NCI-H345 treated with DMSO at 0.1 percent for 48 hours (cell line): ENCODE measurements at regions not wholly inside any gene's neighbourhood (a gene's known extent, or its start where the extent isn't known, plus 50 kb on each side); places are given as distances from the start of the nearest gene placed in this dataset.

ENCODE experiments used
- DNase-seq: peaks from one replicate; lab custom pipeline; 2025; ENCODE audit not compliant: unreplicated experiment; lab: John Stamatoyannopoulos, UW

GRCh38 chr6:99079058-99079457 lies 131.3 kb upstream of the FBXL4 start:
- no peak for DNase-seq

- no peak for DNase-seq
These were observed 125.5 kb upstream of the FBXL4 start for GRCh38 chr6:99073223-99073622.

- DNase-seq, result no peak
These were observed 118.3 kb upstream of the FBXL4 start for GRCh38 chr6:99066044-99066443.

- DNase-seq, result no peak
These were observed 117.1 kb upstream of the FBXL4 start for GRCh38 chr6:99064834-99065233.

GRCh38 chr6:99036672-99037071 lies 88.9 kb upstream of the FBXL4 start:
- no peak for DNase-seq

GRCh38 chr6:99032396-99032795 lies 84.7 kb upstream of the FBXL4 start:
- DNase-seq, result no peak

GRCh38 chr6:99031957-99032356 lies 84.2 kb upstream of the FBXL4 start:
- DNase-seq, result no peak

- no peak for DNase-seq
These were observed 83.2 kb upstream of the FBXL4 start for GRCh38 chr6:99030915-99031314.

- no peak for DNase-seq
These were observed 78.4 kb upstream of the FBXL4 start for GRCh38 chr6:99026135-99026534.

GRCh38 chr6:99024089-99024488 lies 76.3 kb upstream of the FBXL4 start:
- no peak for DNase-seq

- no peak for DNase-seq
These were observed 74.4 kb upstream of the FBXL4 start for GRCh38 chr6:99022039-99022609.

GRCh38 chr6:99019381-99019780 lies 71.6 kb upstream of the FBXL4 start:
- no peak for DNase-seq

- no peak for DNase-seq
These were observed 69.4 kb upstream of the FBXL4 start for GRCh38 chr6:99017150-99017549.

- DNase-seq, result no peak
These were observed 68.6 kb upstream of the FBXL4 start for GRCh38 chr6:99016355-99016754.

GRCh38 chr6:99014061-99014460 lies 66.3 kb upstream of the FBXL4 start:
- no peak for DNase-seq

GRCh38 chr6:99013661-99014060 lies 65.9 kb upstream of the FBXL4 start:
- DNase-seq, result no peak

GRCh38 chr6:99013145-99013544 lies 65.4 kb upstream of the FBXL4 start:
- DNase-seq, result no peak

GRCh38 chr6:99011151-99011550 lies 63.4 kb upstream of the FBXL4 start:
- no peak for DNase-seq

GRCh38 chr6:99002831-99003230 lies 55.1 kb upstream of the FBXL4 start:
- DNase-seq, result no peak

- DNase-seq, result no peak
These were observed 50.4 kb upstream of the FBXL4 start for GRCh38 chr6:98998103-98998502.
